ENCODE measurements at regions not wholly inside any gene's neighbourhood (a gene's known extent, or its start where the extent isn't known, plus 50 kb on each side); places are given as distances from the start of the nearest gene placed in this dataset.

GRCh38 chrX:16312761-16313623 is 145.7 kb downstream of the MAGEB17 start:
- Histone ChIP-seq H3K4me3 (ENCODE audit: control insufficient read depth in 1 of 7, extremely low read depth in 1 of 7, insufficient read depth in 4 of 7, low read depth in 2 of 7, low read length in 6 of 7) (no peak overlapping the region), H3K27ac (ENCODE audit: insufficient read depth in 1 of 2, low read depth in 1 of 2, low read length in 2 of 2, poor library complexity in 1 of 2, severe bottlenecking in 2 of 2) (no peak overlapping the region), H3K9me3 (ENCODE audit: control extremely low read depth in 1 of 5, control insufficient read depth in 4 of 5, insufficient read depth in 2 of 5, low read depth in 1 of 5, low read length in 4 of 5) (no peaks in the 10 kb centered on the region), H3K36me3 (ENCODE audit: control insufficient read depth in 4 of 4, insufficient read depth in 4 of 4, low read length in 3 of 4) (no peaks in the 10 kb centered on the region), H3K4me1 (ENCODE audit: control extremely low read depth in 1 of 4, control insufficient read depth in 4 of 4, insufficient read depth in 4 of 4, low read length in 3 of 4) (no peaks in the 10 kb centered on the region), H3K27me3 (replicated peaks in 2 of 5; ENCODE audit: control insufficient read depth in 4 of 5, insufficient read depth in 5 of 5, low read length in 4 of 5) (peaks cover 0 to 9% (median 0%) of the 10 kb centered on the region in 5 experiments)
- 66% methylated on average over 4 of the region's 13 CpGs for WGBS (ENCODE audit: insufficient coverage)
- ChIA-PET CTCF (no interaction called here), POLR2A (no interaction called here)
- no peak for DNase-seq

GRCh38 chrX:16316331-16316730 is 149.1 kb downstream of the MAGEB17 start:
- ChIA-PET POLR2A (no interaction called here), CTCF (no interaction called here)
- peaks cover 0 to 12% (median 0%) of the 10 kb centered on the region in 5 experiments for H3K27me3 ChIP-seq (replicated peaks in 2 of 5; ENCODE audit: control insufficient read depth in 4 of 5, insufficient read depth in 5 of 5, low read length in 4 of 5)
- DNase-seq, result no peak
- no peak overlapping the region for H3K27ac ChIP-seq (ENCODE audit: insufficient read depth in 1 of 2, low read depth in 1 of 2, low read length in 2 of 2, poor library complexity in 1 of 2, severe bottlenecking in 2 of 2)
- no peaks in the 10 kb centered on the region for H3K4me1 ChIP-seq (ENCODE audit: control extremely low read depth in 1 of 4, control insufficient read depth in 4 of 4, insufficient read depth in 4 of 4, low read length in 3 of 4)
- 100% methylated on average over 1 of the region's 4 CpGs for WGBS (ENCODE audit: insufficient coverage)
- H3K9me3 ChIP-seq (ENCODE audit: control extremely low read depth in 1 of 5, control insufficient read depth in 4 of 5, insufficient read depth in 2 of 5, low read depth in 1 of 5, low read length in 4 of 5), result no peaks in the 10 kb centered on the region
- no peaks in the 10 kb centered on the region for H3K36me3 ChIP-seq (ENCODE audit: control insufficient read depth in 4 of 4, insufficient read depth in 4 of 4, low read length in 3 of 4)
- no peak overlapping the region for H3K4me3 ChIP-seq (ENCODE audit: control insufficient read depth in 1 of 7, extremely low read depth in 1 of 7, insufficient read depth in 4 of 7, low read depth in 2 of 7, low read length in 6 of 7)

GRCh38 chrX:16319929-16320328 is 152.6 kb downstream of the MAGEB17 start:
- ChIA-PET POLR2A (no interaction called here), CTCF (no interaction called here)
- DNase-seq, result no peak
- Histone ChIP-seq H3K27ac (ENCODE audit: insufficient read depth in 1 of 2, low read depth in 1 of 2, low read length in 2 of 2, poor library complexity in 1 of 2, severe bottlenecking in 2 of 2) (no peak overlapping the region), H3K27me3 (replicated peaks in 2 of 5; ENCODE audit: control insufficient read depth in 4 of 5, insufficient read depth in 5 of 5, low read length in 4 of 5) (peaks cover 0 to 6% (median 0%) of the 10 kb centered on the region in 5 experiments), H3K9me3 (ENCODE audit: control extremely low read depth in 1 of 5, control insufficient read depth in 4 of 5, insufficient read depth in 2 of 5, low read depth in 1 of 5, low read length in 4 of 5) (no peaks in the 10 kb centered on the region), H3K36me3 (ENCODE audit: control insufficient read depth in 4 of 4, insufficient read depth in 4 of 4, low read length in 3 of 4) (no peaks in the 10 kb centered on the region), H3K4me3 (ENCODE audit: control insufficient read depth in 1 of 7, extremely low read depth in 1 of 7, insufficient read depth in 4 of 7, low read depth in 2 of 7, low read length in 6 of 7) (no peak overlapping the region), H3K4me1 (ENCODE audit: control extremely low read depth in 1 of 4, control insufficient read depth in 4 of 4, insufficient read depth in 4 of 4, low read length in 3 of 4) (no peaks in the 10 kb centered on the region)
- WGBS (ENCODE audit: insufficient coverage), result 75% methylated on average over 2 of the region's 2 CpGs

GRCh38 chrX:16320765-16321355 is 153.6 kb downstream of the MAGEB17 start:
- WGBS (ENCODE audit: insufficient coverage), result 100% methylated on average over 1 of the region's 4 CpGs
- H3K36me3 ChIP-seq (ENCODE audit: control insufficient read depth in 4 of 4, insufficient read depth in 4 of 4, low read length in 3 of 4), result no peaks in the 10 kb centered on the region
- H3K27ac ChIP-seq (ENCODE audit: insufficient read depth in 1 of 2, low read depth in 1 of 2, low read length in 2 of 2, poor library complexity in 1 of 2, severe bottlenecking in 2 of 2), result no peak overlapping the region
- CTCF ChIA-PET, result no interaction called here
- H3K4me3 ChIP-seq (ENCODE audit: control insufficient read depth in 1 of 7, extremely low read depth in 1 of 7, insufficient read depth in 4 of 7, low read depth in 2 of 7, low read length in 6 of 7), result no peak overlapping the region
- POLR2A ChIA-PET, result no interaction called here
- DNase-seq, result no peak
- H3K9me3 ChIP-seq (ENCODE audit: control extremely low read depth in 1 of 5, control insufficient read depth in 4 of 5, insufficient read depth in 2 of 5, low read depth in 1 of 5, low read length in 4 of 5), result no peaks in the 10 kb centered on the region
- peaks cover 0 to 2% (median 0%) of the 10 kb centered on the region in 5 experiments for H3K27me3 ChIP-seq (replicated peaks in 2 of 5; ENCODE audit: control insufficient read depth in 4 of 5, insufficient read depth in 5 of 5, low read length in 4 of 5)
- no peaks in the 10 kb centered on the region for H3K4me1 ChIP-seq (ENCODE audit: control extremely low read depth in 1 of 4, control insufficient read depth in 4 of 4, insufficient read depth in 4 of 4, low read length in 3 of 4)

- POLR2A ChIA-PET, result no interaction called here
- CTCF ChIA-PET, result no interaction called here
- Histone ChIP-seq H3K27ac (ENCODE audit: insufficient read depth in 1 of 2, low read depth in 1 of 2, low read length in 2 of 2, poor library complexity in 1 of 2, severe bottlenecking in 2 of 2) (no peak overlapping the region), H3K36me3 (ENCODE audit: control insufficient read depth in 4 of 4, insufficient read depth in 4 of 4, low read length in 3 of 4) (no peaks in the 10 kb centered on the region), H3K4me3 (ENCODE audit: control insufficient read depth in 1 of 7, extremely low read depth in 1 of 7, insufficient read depth in 4 of 7, low read depth in 2 of 7, low read length in 6 of 7) (no peak overlapping the region), H3K9me3 (ENCODE audit: control extremely low read depth in 1 of 5, control insufficient read depth in 4 of 5, insufficient read depth in 2 of 5, low read depth in 1 of 5, low read length in 4 of 5) (no peaks in the 10 kb centered on the region), H3K4me1 (ENCODE audit: control extremely low read depth in 1 of 4, control insufficient read depth in 4 of 4, insufficient read depth in 4 of 4, low read length in 3 of 4) (no peaks in the 10 kb centered on the region), H3K27me3 (replicated peaks in 2 of 5; ENCODE audit: control insufficient read depth in 4 of 5, insufficient read depth in 5 of 5, low read length in 4 of 5) (peaks cover 0 to 4% (median 0%) of the 10 kb centered on the region in 5 experiments)
- 96% methylated on average over 6 of the region's 7 CpGs for WGBS (ENCODE audit: insufficient coverage)
- DNase-seq, result no peak
Measured at GRCh38 chrX:16333453-16333852, 166.2 kb downstream of the MAGEB17 start.

GRCh38 chrX:16335181-16335580 is 167.9 kb downstream of the MAGEB17 start:
- POLR2A ChIA-PET, result no interaction called here
- 89% methylated on average over 1 of the region's 1 CpG for WGBS (ENCODE audit: insufficient coverage)
- Histone ChIP-seq H3K4me1 (ENCODE audit: control extremely low read depth in 1 of 4, control insufficient read depth in 4 of 4, insufficient read depth in 4 of 4, low read length in 3 of 4) (no peaks in the 10 kb centered on the region), H3K9me3 (ENCODE audit: control extremely low read depth in 1 of 5, control insufficient read depth in 4 of 5, insufficient read depth in 2 of 5, low read depth in 1 of 5, low read length in 4 of 5) (peaks cover 0 to 5% (median 0%) of the 10 kb centered on the region in 5 experiments), H3K36me3 (ENCODE audit: control insufficient read depth in 4 of 4, insufficient read depth in 4 of 4, low read length in 3 of 4) (no peaks in the 10 kb centered on the region), H3K27me3 (replicated peaks in 2 of 5; ENCODE audit: control insufficient read depth in 4 of 5, insufficient read depth in 5 of 5, low read length in 4 of 5) (no peaks in the 10 kb centered on the region), H3K27ac (ENCODE audit: insufficient read depth in 1 of 2, low read depth in 1 of 2, low read length in 2 of 2, poor library complexity in 1 of 2, severe bottlenecking in 2 of 2) (no peak overlapping the region), H3K4me3 (ENCODE audit: control insufficient read depth in 1 of 7, extremely low read depth in 1 of 7, insufficient read depth in 4 of 7, low read depth in 2 of 7, low read length in 6 of 7) (no peak overlapping the region)
- DNase-seq, result no peak
- CTCF ChIA-PET, result no interaction called here

GRCh38 chrX:16347968-16348670 is 180.8 kb downstream of the MAGEB17 start:
- Histone ChIP-seq H3K27me3 (replicated peaks in 2 of 5; ENCODE audit: control insufficient read depth in 4 of 5, insufficient read depth in 5 of 5, low read length in 4 of 5) (peaks cover 0 to 8% (median 0%) of the 10 kb centered on the region in 5 experiments), H3K4me3 (ENCODE audit: control insufficient read depth in 1 of 7, extremely low read depth in 1 of 7, insufficient read depth in 4 of 7, low read depth in 2 of 7, low read length in 6 of 7) (no peak overlapping the region), H3K9me3 (ENCODE audit: control extremely low read depth in 1 of 5, control insufficient read depth in 4 of 5, insufficient read depth in 2 of 5, low read depth in 1 of 5, low read length in 4 of 5) (no peaks in the 10 kb centered on the region), H3K36me3 (ENCODE audit: control insufficient read depth in 4 of 4, insufficient read depth in 4 of 4, low read length in 3 of 4) (no peaks in the 10 kb centered on the region), H3K4me1 (ENCODE audit: control extremely low read depth in 1 of 4, control insufficient read depth in 4 of 4, insufficient read depth in 4 of 4, low read length in 3 of 4) (no peaks in the 10 kb centered on the region), H3K27ac (ENCODE audit: insufficient read depth in 1 of 2, low read depth in 1 of 2, low read length in 2 of 2, poor library complexity in 1 of 2, severe bottlenecking in 2 of 2) (no peak overlapping the region)
- 91% methylated on average over 3 of the region's 4 CpGs for WGBS (ENCODE audit: insufficient coverage)
- ChIA-PET CTCF (no interaction called here), POLR2A (no interaction called here)
- DNase-seq, result no peak

All from common myeloid progenitor, CD34-positive (primary cell).